GF-D8 (cell line): ENCODE measurements at regions not wholly inside any gene's neighbourhood (a gene's known extent, or its start where the extent isn't known, plus 50 kb on each side); places are given as distances from the start of the nearest gene placed in this dataset.
"Not testable (repeated sequence)": the region's sequence is repeated elsewhere in the genome, so short reads cannot be mapped to it uniquely, and the experiment has no call there.

Experiments
- DNase-seq: peaks from one replicate; lab custom pipeline; 2025; lab: John Stamatoyannopoulos, UW

DNA sequence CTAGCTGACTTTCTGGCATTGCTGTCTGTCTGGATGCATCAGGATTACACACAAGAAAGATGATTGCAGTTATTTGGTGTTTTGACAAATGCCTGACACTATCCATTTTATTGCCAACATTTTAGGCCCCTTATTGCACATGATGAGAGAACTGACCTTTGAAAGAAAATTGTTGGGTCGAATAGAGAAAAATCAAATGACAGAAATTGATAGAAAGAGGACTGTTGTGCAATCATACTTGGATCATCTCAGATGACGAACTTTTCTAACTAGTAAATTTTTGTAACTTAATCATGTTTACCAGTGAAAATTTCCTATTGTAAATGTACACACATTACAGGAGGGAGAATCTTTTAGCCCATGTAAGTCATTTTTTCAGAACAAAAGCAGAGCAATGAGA, 251.5 kb upstream of the USP15 start:
- DNase-seq, result no peak

DNA sequence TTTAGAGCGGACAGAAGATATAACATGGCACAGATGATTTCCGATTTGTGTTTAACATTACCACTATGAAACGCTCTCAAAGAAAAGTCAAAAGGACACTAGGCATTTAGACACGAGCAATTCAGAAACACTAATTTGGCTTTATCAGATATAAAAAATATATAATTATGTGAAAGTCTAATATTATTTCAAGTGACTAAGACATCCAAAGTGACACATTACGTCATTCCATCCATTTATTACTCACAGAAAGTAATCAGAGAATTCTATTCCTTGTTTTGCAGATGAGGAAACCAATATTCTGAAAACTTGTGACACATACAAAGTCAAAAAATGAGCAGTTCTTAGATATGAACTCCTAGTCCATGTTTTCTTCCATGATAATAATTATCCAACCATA, 250.8 kb upstream of the USP15 start:
- no peak for DNase-seq

DNA sequence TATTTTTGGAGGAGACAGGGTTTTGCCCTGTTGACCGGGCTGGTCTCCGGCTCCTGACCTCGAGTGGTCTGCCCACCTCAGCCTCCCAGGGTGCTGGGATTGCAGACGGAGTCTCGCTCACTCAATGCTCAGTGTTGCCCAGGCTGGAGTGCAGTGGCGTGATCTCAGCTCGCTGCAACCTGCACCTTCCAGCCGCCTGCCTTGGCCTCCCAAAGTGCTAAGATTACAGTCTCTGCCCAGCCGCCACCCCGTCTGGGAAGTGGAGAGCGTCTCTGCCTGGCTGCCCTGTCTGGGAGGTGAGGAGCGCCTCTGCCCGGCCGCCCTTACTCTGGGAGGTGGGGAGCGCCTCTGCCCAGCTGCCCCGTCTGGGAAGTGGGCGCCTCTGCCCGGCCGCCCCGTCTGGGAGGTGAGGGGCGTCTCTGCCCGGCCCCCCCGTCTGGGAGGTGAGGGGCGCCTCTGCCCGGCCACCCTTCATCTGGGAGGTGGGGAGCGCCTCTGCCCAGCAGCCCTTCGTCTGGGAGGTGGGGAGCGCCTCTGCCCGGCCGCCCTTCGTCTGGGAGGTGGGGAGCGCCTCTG, 249.8 kb upstream of the USP15 start:
- not testable (repeated sequence) for DNase-seq

DNA sequence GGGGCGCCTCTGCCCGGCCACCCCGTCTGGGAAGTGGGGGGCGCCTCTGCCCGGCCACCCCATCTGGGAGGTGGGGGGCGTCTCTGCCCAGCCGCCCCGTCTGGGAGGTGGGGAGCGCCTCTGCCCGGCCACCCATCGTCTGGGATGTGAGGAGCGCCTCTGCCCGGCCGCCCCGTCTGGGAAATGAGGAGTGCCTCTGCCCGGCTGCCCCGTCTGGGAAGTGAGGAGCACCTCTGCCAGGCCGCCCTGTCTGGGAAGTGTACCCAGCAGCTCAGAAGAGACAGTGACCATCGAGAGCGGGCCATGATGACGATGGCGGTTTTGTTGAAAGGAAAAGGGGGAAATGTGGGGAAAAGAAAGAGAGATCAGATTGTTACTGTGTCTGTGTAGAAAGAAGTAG, 249.2 kb upstream of the USP15 start:
- DNase-seq, result not testable (repeated sequence)

DNA sequence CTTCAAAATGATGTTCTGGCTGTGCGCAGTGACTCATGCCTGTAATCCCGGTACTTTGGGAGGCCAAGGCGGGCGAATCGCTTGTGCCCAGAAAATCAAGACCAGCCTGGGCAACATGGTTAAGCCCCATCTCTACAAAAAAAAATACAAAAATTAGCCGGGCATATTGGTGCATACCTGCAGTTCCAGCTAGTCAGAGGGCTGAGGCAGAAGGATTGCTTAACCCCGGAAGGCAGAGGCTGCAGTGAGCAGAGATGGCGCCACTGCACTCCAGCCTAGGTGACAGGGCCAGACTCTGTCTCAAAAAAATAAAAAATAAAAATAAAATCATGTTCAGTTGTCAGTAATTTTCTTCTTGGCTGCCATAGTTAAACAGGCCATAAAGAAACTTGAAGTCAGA, 245.9 kb upstream of the USP15 start:
- no peak for DNase-seq

DNA sequence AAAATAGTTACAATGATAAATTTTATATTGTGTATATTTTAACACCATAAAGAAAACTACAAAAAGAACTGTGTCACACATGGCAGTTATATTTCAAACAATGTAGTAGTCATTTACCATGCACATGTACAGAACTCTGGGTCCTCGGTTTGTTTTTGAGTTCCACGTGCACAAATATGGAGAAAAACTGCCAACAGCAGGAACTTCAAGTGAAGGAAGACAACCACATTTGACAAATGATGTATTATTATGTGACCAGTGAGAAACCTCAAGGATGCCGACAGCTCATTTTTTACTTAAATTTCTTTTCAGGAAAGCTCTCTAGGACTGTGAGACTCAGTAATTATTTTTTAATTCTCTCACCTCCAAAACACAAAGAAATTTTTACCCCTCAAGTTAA, 244.2 kb upstream of the USP15 start:
- DNase-seq, result no peak

DNA sequence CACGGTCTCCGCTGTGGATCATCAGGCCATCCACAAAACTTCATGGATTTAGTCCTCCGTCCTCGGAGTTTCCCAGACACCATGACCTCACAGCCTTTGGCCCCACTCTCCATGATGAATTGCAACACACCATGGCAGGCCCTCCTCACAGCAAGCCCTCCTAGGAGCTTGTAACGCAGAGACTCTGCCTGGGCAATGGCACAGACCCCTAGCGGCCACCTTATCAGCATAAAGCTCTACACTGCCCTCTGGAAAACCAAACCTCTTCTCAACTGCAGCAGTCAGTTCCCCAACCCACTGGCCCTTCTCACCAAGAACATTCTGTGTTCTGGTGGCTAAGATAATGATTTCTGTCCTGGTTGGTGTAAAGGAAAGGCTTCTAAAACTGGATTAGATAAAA, 238.4 kb upstream of the USP15 start:
- no peak for DNase-seq

DNA sequence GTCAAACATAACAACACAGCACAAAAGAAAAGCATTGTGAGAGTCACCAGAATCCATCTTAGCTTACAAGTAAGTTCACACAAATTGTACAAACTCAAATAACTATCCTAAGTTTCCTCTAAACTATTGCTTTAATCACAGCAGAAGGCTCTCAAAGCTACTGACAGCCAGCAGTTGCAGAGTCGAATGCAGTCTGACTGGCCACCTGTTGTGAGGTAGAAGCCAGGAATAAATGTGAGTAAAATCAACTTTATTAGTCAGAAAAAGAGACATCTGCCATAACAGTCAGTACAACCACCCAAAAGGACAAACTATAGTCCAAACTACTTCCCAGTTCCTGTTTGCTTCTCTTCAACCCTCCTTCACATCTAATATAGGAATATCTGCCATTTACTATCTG, 231.7 kb upstream of the USP15 start:
- DNase-seq, result no peak

DNA sequence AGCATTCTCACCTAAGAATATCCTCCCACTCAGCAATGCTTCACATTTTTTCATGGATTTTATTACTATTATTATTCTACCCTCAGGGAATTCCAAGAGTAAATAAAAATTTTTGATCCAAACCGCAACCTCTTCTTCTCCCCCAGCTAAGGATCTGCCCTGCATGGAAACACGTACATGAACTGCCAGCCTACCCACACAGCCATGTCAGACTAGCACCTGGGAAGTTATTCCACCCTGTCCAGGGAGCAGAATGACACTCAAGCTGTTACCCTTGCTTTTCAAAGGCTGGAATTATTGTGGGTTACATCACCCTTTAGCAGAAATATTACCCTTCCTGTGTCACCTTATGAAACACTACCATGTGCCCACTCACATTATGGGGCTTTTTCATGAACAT, 227.3 kb upstream of the USP15 start:
- no peak for DNase-seq

DNA sequence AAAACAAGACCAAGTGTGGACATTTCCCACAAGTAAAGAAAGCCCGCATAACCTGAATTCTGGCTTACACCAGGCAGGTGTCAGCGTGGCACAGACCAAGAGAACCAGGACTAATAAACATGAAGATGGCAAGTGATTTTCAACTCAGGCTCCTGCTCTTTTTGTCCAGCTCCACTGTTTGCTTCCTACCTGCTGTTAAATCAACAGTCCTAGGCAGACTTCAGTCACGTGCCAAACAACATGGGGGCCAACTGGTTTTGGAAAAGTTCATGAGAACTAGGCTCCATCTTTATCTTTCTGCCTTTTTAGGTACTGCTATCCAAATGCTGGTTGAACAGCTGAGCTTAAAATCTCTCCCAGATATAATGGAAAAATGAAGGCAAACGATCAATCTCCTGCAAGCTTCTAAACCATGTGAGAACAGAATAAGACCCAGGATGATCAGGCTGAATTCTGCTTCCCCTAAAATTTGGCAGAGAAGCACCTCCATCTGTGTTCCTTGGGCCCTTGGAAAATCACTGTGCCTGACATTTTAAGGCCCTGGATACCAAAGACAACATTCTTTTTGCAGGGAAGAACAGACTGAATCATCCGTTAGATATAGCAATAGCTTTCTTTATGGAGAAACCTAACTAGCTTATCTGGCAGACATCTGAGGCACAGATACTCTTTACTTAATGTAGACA, 215.6 kb upstream of the USP15 start:
- no peak for DNase-seq

DNA sequence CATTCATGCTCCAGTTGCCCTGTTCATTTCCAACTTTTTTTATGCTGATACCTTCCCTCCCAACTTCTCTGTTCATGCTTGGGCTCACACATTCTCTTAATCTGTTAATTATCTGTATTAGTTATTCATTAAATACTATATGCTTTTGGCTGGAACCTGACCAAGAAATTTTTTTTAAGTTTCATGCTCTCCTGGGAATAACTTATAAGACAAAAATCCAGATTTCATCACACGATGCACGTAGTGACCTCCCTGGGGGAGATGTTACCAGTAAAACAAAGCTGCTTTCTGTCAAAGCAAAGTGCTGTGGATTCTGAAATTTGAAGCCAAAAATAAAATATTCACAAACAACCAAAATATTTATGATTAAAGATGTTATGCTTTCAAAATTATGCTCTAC, 215.0 kb upstream of the USP15 start:
- no peak for DNase-seq

DNA sequence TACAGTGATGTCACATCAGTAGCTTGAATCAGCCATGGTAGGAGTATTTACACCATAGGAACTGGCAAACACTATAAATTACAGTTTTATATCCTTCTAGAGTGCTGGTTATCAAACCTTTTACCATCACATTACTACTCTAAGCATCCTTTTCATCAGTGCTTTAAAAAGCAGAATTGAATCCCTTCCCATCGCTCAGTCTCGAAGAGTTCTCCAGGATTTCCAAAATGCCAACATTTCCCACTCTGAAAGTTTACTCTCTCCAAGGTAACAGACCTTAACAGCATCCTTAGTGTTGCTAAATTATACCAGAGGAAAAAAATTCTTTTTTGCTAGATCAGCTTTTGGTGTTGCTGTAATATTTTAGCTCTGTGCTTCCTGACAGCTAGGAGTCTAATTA, 209.4 kb upstream of the USP15 start:
- DNase-seq, result no peak

DNA sequence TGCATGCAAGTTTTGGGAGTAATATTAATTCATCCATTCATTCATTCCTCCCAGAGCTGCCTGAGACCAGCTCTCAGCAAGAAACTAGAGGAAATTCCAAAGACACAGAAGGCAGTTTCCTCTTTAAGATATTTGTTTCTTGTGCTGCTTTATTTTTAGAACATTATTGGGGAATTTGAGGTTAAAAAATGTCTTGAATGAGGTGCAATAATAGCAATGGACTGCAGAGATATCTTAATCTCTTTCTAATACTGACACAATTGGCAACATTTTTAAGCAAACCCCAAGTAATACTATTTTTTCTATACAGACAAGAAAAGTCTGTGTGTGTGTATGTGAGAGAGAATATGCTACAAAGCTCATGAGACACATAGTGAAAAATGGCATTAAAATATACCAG, 190.2 kb upstream of the USP15 start:
- no peak for DNase-seq

DNA sequence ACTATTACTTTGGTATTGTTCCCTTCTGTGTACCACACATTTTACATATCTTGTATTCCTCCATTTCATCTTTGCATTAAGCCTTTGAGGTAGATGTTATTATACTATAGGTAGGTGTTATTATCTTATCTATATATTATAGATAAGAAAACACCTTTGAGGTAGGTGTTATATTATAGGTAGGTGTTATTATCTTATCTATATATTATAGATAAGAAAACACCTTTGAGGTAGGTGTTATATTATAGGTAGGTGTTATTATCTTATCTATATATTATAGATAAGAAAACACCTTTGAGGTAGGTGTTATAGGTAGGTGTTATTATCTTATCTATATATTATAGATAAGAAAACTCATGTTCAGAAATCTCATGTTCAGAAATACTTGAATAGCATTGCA, 187.0 kb upstream of the USP15 start:
- DNase-seq, result not testable (repeated sequence)

DNA sequence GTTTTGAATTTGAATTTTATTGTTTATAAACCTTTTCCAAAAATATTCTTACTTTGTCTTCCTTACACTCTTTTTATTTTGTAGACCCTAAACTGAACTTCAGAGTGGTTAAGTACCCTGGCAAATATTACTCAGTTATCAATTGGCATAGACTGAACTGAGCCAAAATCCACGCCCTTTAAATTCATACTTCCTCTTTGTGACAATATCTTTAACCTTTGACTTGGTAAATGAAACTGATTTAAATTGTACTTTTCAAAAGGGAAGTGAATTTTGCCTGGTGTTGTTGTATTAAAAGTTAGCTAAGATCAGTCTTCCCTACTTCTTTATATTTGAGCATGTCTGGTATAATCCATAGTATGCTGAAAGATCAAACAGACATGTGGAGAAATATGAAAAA, 184.3 kb upstream of the USP15 start:
- DNase-seq, result no peak

DNA sequence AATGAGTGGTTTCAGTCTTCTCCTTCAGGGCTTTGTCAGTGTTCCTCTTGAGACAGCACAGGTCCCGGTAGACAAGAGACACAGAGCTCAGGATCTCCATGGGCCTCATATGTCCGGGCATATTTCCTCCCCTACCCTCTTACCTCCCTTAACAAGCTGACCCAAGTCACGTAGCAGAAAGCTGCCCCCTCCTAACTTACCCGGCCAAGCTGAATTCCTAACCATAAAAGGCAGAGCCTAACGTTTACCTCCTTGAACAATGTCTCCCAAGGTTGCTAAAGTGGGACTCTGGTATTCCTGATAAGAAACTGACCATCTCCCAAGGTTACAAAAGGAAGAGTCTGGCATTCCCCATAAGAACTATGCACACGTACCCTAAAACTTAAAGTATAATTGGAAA, 182.2 kb upstream of the USP15 start:
- no peak for DNase-seq

DNA sequence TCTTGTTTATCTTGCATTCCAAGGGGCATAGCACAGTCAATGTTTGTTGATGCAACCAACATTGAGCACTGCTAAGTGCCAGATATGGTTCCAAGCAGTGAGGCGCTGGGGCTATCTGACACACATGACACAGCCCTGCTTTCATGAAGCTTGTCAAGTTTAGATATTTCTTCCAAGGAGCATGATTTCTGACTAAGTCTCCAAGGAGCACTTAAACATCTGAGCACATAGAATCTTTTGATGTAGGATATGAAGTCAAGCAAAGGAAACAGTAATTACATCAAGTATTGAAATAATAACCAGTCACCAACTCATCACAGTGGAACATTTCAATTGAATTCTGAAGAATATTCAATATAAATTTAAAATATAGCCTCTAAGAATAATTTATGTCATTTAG, 177.8 kb upstream of the USP15 start:
- DNase-seq, result no peak

DNA sequence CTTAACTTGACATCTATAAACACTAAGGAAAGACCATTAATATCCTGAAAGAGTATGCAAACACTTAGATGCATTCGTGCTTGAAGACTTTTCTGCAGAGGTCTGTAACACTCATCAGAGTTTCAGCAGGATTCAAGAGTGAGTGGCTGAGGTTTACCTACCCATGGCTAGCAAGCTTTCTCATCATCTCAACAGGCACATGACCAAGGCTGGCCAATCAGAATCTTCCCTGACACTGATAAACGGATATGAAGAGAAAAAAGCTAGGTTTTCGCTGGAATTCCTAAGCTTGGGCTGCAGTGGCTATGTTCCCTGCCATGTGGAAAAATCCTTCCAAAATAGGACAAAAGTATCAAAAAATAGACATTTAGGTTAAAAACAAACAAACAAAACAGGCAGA, 162.1 kb upstream of the USP15 start:
- DNase-seq, result no peak

DNA sequence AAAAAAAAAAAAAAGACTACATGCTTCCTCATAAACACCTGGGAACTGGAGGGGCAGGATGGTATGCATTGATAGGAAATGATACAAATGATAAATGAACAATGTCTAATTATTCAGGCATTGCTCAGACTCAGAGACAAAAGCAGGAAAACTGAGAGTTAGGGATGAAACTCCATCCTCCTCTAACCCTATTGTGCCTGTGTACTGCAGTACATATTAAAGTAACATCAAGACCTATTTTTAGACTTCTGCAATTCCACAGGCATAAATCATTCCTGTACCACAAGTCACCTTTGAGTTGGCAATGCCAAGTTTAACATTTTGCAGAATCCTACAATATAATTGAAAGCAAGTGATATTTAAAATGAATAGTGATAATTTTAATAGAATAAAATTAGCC, 156.5 kb upstream of the USP15 start:
- no peak for DNase-seq

DNA sequence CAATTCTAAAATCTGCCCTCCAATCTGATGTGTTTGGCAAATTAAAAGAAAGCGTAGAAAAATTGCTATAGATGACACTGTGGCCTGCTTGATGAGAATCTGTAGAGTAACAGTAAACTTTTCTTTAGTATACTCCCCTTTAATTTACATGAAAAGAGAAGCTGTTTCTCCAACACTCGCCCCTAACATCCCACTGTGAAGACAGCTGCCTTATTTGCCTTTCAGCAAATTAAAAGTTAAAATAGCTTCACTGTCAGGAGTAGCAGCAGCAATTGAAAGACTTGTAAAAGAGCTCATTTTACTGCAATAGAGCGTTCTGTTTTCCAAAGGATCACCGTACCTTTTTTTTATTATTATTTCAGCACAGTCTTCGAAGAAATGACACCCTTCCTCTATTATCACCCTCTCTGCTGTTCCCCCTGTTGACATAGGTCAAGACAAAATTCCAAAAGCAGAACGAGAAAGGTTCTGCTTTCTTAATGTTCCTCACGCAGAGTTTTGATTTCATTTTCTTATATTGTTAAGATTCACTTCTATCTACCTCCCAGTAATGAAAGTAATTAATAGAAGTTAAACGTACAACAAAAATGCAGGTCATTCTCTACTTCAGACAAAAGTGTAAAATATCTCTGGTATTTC, 153.5 kb upstream of the USP15 start:
- no peak for DNase-seq

DNA sequence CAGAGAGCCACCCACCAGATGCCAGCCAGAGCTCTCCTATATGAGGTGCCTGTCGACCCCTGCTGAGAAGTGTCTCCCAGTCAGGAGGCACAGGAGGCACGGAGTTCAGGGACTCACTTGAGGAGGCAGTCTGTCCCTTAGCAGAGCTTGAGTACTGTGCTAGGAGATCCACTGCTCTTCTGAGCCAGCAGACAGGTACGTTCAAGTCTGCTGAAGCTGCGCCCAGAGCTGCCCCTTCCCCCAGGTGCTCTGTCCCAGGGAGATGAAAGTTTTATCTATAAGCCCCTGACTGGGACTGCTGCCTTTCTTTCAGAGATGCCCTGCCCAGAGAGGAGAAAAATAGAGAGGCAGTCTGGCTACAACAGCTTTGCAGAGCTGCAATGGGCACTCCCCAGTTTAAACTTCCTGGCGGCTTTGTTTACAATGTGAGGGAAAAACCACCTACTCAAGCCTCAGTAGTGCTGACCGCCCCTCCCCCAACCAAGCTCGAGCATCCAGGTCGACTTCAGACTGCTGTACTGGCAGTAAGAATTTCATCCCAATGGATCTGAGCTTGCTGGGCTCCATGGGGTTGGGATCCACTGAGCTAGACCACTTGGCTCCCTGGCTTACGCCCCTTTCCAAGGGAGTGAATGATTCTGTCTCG, 146.7 kb upstream of the USP15 start:
- no peak for DNase-seq

DNA sequence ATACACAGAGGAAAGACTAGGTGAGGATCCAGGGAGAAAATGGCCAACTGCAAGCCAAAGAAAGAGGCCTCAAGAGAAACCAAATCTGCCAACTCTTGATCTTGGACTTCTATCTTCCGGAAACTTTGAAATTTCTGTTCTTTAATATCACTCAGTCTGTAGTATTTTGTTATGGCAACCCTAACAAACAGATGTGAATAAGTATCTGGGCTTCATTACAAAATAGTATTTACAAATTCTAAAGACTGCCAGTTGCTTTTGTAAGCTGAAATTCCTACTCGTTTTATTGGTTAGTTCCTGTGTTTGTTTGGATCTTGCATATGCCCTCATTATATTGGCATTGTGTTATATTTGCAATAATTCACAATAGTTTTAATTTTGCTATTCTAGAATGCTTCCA, 143.2 kb upstream of the USP15 start:
- no peak for DNase-seq

DNA sequence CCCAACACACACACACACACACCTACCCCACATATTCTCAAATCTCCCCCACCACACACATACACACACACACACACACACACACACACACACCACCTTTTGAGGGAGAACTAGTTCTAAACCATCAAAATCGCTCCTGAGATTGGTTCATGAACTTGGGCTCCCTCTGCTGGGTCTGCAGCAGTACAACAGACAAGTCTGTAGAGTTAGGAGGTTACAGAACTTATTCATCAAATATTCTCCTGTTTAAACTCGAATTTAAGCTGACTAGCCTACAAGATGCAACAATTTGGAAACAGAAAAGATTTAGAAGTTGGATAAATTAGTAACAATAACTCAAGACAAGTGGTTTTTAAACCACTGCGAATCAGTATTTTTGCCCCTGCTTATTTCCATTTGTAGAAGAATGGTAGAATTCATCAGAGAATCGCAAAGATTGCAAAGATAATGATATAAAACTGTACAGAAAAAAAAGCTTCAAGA, 136.4 kb upstream of the USP15 start:
- DNase-seq, result no peak
